ENCODE measurements at regions not wholly inside any gene's neighbourhood (a gene's known extent, or its start where the extent isn't known, plus 50 kb on each side); places are given as distances from the start of the nearest gene placed in this dataset.

- TF ChIP-seq CTCF (conservative IDR thresholded peaks at IDR 0.05; ENCODE audit: low read depth, low read length) = no peak
- TF ChIP-seq EZH2 (IDR thresholded peaks at IDR 0.05; ENCODE audit: low read length, unreplicated experiment) = no peak
- no peak for TF ChIP-seq EZH2phosphoT487 (IDR thresholded peaks at IDR 0.05; ENCODE audit: borderline replicate concordance, low read length)
These were observed 698.2 kb downstream of the SLITRK1 start for GRCh38 chr13:83184150-83184475.
